IgD-negative memory B cell (primary cell): ENCODE measurements at regions not wholly inside any gene's neighbourhood (a gene's known extent, or its start where the extent isn't known, plus 50 kb on each side); places are given as distances from the start of the nearest gene placed in this dataset.
"Not testable (repeated sequence)": the region's sequence is repeated elsewhere in the genome, so short reads cannot be mapped to it uniquely, and the experiment has no call there.

Experiments used
- H3K27ac Mint-ChIP-seq, 3 donors: one replicate each; pipeline ENCODE4 v1.8.0; 2020 to 2022; ENCODE audit warnings: mild to moderate bottlenecking in 3 of 3, mixed read lengths in 3 of 3, moderate library complexity in 1 of 3
- H3K27me3 Mint-ChIP-seq: one replicate; pipeline ENCODE4 v1.8.0; 2021; ENCODE audit warnings: mixed read lengths
- H3K36me3 Mint-ChIP-seq: one replicate; pipeline ENCODE4 v1.8.0; 2020; ENCODE audit warnings: mild to moderate bottlenecking, mixed read lengths
- H3K4me1 Mint-ChIP-seq, 3 donors: one replicate each; pipeline ENCODE4 v1.8.0; 2020 to 2022; ENCODE audit warnings: mixed read lengths in 3 of 3, mild to moderate bottlenecking in 1 of 3
- H3K4me3 Mint-ChIP-seq, 4 donors: one replicate each; pipeline ENCODE4 v1.8.0; 2020 to 2022; ENCODE audit warnings: mild to moderate bottlenecking in 4 of 4, mixed read lengths in 4 of 4, moderate library complexity in 3 of 4
- H3K9me3 Mint-ChIP-seq, 3 donors: one replicate each; pipeline ENCODE4 v1.8.0; 2020 to 2021; ENCODE audit warnings: mixed read lengths in 3 of 3, mild to moderate bottlenecking in 1 of 3

- not testable (repeated sequence) for H3K4me1 Mint-ChIP-seq, H3K4me3 Mint-ChIP-seq, H3K36me3 Mint-ChIP-seq, H3K27ac Mint-ChIP-seq, H3K9me3 Mint-ChIP-seq
- peaks cover 15% of the 10 kb centered on the region for H3K27me3 Mint-ChIP-seq
Measured at GRCh38 chr11:22435582-22435981, 97.4 kb downstream of the SLC17A6 start.

GRCh38 chr11:22433517-22433916 is 95.3 kb downstream of the SLC17A6 start:
- peaks cover 0 to 4% (median 0%) of the 10 kb centered on the region in 3 donors for H3K4me1 Mint-ChIP-seq
- no peak overlapping the region for H3K27ac Mint-ChIP-seq
- peaks cover 2% of the 10 kb centered on the region for H3K36me3 Mint-ChIP-seq
- no peak overlapping the region for H3K4me3 Mint-ChIP-seq
- peaks cover 17% of the 10 kb centered on the region for H3K27me3 Mint-ChIP-seq
- H3K9me3 Mint-ChIP-seq = peaks cover 0 to 3% (median 0%) of the 10 kb centered on the region in 3 donors

GRCh38 chr11:22433094-22433455 is 94.9 kb downstream of the SLC17A6 start:
- Mint-ChIP-seq H3K4me1 (peaks cover 0 to 4% (median 0%) of the 10 kb centered on the region in 3 donors), H3K27me3 (peaks cover 17% of the 10 kb centered on the region), H3K9me3 (peaks cover 0 to 6% (median 0%) of the 10 kb centered on the region in 3 donors), H3K27ac (no peak overlapping the region), H3K36me3 (peaks cover 2% of the 10 kb centered on the region), H3K4me3 (no peak overlapping the region)

GRCh38 chr11:22432291-22433093 is 94.3 kb downstream of the SLC17A6 start:
- H3K4me3 Mint-ChIP-seq = peak overlapping the region in 2 of 4 donors; percentile 57 to 77
- peaks cover 2% of the 10 kb centered on the region for H3K36me3 Mint-ChIP-seq
- no peak overlapping the region for H3K27ac Mint-ChIP-seq
- peaks cover 17% of the 10 kb centered on the region for H3K27me3 Mint-ChIP-seq
- H3K4me1 Mint-ChIP-seq = peaks cover 0 to 4% (median 0%) of the 10 kb centered on the region in 3 donors
- H3K9me3 Mint-ChIP-seq = peaks cover 0 to 9% (median 2%) of the 10 kb centered on the region in 3 donors

GRCh38 chr11:22431106-22431505 is 92.9 kb downstream of the SLC17A6 start:
- Mint-ChIP-seq H3K9me3 (peaks cover 0 to 9% (median 4%) of the 10 kb centered on the region in 3 donors), H3K36me3 (peaks cover 2% of the 10 kb centered on the region), H3K4me3 (no peak overlapping the region), H3K27me3 (peaks cover 17% of the 10 kb centered on the region), H3K4me1 (peaks cover 0 to 4% (median 0%) of the 10 kb centered on the region in 3 donors), H3K27ac (no peak overlapping the region)

GRCh38 chr11:22430639-22431038 is 92.5 kb downstream of the SLC17A6 start:
- peaks cover 0 to 4% (median 0%) of the 10 kb centered on the region in 3 donors for H3K4me1 Mint-ChIP-seq
- peaks cover 2% of the 10 kb centered on the region for H3K36me3 Mint-ChIP-seq
- H3K4me3 Mint-ChIP-seq = no peak overlapping the region
- peaks cover 17% of the 10 kb centered on the region for H3K27me3 Mint-ChIP-seq
- H3K27ac Mint-ChIP-seq = no peak overlapping the region
- peaks cover 0 to 9% (median 4%) of the 10 kb centered on the region in 3 donors for H3K9me3 Mint-ChIP-seq

GRCh38 chr11:22430141-22430541 is 92.0 kb downstream of the SLC17A6 start:
- peaks cover 17% of the 10 kb centered on the region for H3K27me3 Mint-ChIP-seq

More at GRCh38 chr11:22430141-22430541, 92.0 kb downstream of the SLC17A6 start:
- H3K4me3 Mint-ChIP-seq = no peak overlapping the region
- no peak overlapping the region for H3K27ac Mint-ChIP-seq
- H3K4me1 Mint-ChIP-seq = peaks cover 0 to 4% (median 0%) of the 10 kb centered on the region in 3 donors
- H3K9me3 Mint-ChIP-seq = peaks cover 0 to 9% (median 4%) of the 10 kb centered on the region in 3 donors
- peaks cover 2% of the 10 kb centered on the region for H3K36me3 Mint-ChIP-seq
